Vagina (tissue), 2 donors: ENCODE measurements at regions not wholly inside any gene's neighbourhood (a gene's known extent, or its start where the extent isn't known, plus 50 kb on each side); places are given as distances from the start of the nearest gene placed in this dataset.

Experiments
- DNase-seq, 2 donors: peaks; one replicate each; pipeline ENCODE4 v3.0.0-alpha.2; 2017; ENCODE audit errors: extremely low spot score in 2 of 2
- H3K27ac ChIP-seq: fragments of 200-600 bp; sonication (generic); one replicate; pipeline ENCODE4 v1.5.1; 2019
- H3K27me3 ChIP-seq: fragments of 200-600 bp; sonication (generic); one replicate; pipeline ENCODE4 v1.5.1; 2019
- H3K36me3 ChIP-seq, 2 donors: fragments of 200-600 bp; sonication (generic); one replicate each; pipeline ENCODE4 v1.5.1; 2017 to 2019
- H3K4me1 ChIP-seq: fragments of 200-600 bp; sonication (generic); one replicate; pipeline ENCODE4 v1.5.1; 2019
- H3K4me3 ChIP-seq, 2 donors: fragments of 200-600 bp; sonication (generic); 1 replicate in 1 of 2; 2 replicates in 1 of 2; pipeline ENCODE4 v1.5.1; 2016 to 2019
- H3K9me3 ChIP-seq: fragments of 200-600 bp; sonication (generic); one replicate; pipeline ENCODE4 v1.5.1; 2019
- CTCF ChIP-seq, 3 experiments: fragments of 450-650 bp in 2 of 3; fragments of 200-600 bp in 1 of 3; sonication (generic) in 1 of 3; IDR thresholded peaks; one replicate each; pipeline ENCODE4 v1.5.1; 2017 to 2019; ENCODE audit warnings: antibody characterized with exemption in 3 of 3, mild to moderate bottlenecking in 2 of 3, moderate library complexity in 2 of 3
- POLR2A ChIP-seq, 2 donors: fragments of 450-650 bp; IDR thresholded peaks; one replicate each; pipeline ENCODE4 v1.6.1; 2017; ENCODE audit warnings: antibody characterized with exemption in 2 of 2, mild to moderate bottlenecking in 2 of 2, moderate library complexity in 2 of 2
- POLR2AphosphoS5 ChIP-seq, 2 donors: sonication (generic); formaldehyde crosslinking; IDR thresholded peaks; one replicate each; pipeline ENCODE4 v1.9.0; 2017; ENCODE audit warnings: antibody characterized with exemption in 2 of 2, mild to moderate bottlenecking in 2 of 2, low read depth in 1 of 2; ENCODE audit not compliant: insufficient read depth in 1 of 2
- intact Hi-C: fragments of 100-400 bp; cut with DNase I; formaldehyde crosslinking; loops from one replicate; pipeline ENCODE4 v1.15.1; 2023

DNA sequence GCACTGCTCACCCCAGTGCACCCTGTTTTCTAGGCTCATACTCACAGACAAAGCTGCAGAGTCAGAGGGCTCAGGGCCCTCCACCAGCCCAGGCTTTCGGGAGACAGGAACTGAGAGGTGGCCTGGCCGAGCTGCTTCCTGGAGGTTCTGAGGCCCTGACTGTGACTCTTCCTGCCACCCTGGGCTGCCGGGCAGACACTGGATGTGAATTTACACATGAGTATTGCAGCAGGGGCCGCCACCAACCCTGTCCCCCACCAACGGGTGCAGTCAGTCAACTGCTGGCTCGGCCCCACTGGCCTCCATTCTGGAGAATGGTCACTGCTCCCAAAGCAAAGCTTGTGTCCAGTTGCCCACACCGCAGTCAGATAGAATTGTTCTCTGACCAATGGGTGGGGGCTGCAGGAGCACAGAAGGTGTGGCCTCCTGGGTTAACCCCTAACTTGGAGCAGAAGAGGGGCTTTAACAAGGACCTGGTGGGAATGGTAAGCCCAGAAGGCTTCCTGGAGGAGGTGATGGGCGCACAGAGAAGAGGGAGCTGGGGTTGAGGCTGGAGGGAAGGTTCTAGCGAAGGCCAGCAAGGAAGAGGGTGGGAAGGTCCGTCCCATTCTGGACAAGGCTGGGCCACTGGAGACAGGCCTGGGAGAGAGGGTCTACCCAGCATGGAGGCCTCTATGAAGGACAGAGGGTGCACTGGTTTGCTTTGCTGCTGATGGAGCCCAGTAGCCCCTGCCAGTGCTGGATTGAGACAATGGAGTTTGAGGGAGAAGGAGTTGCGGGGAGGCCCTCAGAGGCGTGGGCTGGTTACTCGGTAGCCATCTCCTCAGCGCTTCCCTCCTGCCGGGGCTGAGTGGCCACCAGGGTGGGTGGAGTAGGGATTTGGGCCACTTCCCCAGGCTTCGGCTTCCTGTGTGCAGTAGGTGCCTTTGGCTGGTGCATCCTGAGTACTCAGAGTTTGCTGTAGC, 135.3 kb downstream of the CPZ start:
- TF ChIP-seq POLR2AphosphoS5 (IDR thresholded peaks at IDR 0.05; ENCODE audit: insufficient read depth in 1 of 2, low read depth in 1 of 2), result no peak
- no peak for TF ChIP-seq POLR2A (IDR thresholded peaks at IDR 0.05)
- no peak for TF ChIP-seq CTCF (IDR thresholded peaks at IDR 0.05)
- Histone ChIP-seq H3K4me3 (no peak overlapping the region), H3K27me3 (no peaks in the 10 kb centered on the region), H3K9me3 (no peaks in the 10 kb centered on the region), H3K36me3 (no peaks in the 10 kb centered on the region), H3K4me1 (no peaks in the 10 kb centered on the region), H3K27ac (no peak overlapping the region)
- peak in 1 of 2 donors; percentile 75 for DNase-seq
- intact Hi-C loops, result no loop called here

- H3K4me3 ChIP-seq, result no peak overlapping the region
- no peaks in the 10 kb centered on the region for H3K4me1 ChIP-seq
- no peaks in the 10 kb centered on the region for H3K9me3 ChIP-seq
- intact Hi-C loops, result no loop called here
- no peaks in the 10 kb centered on the region for H3K36me3 ChIP-seq
- no peak overlapping the region for H3K27ac ChIP-seq
- H3K27me3 ChIP-seq, result no peaks in the 10 kb centered on the region
- TF ChIP-seq POLR2AphosphoS5 (IDR thresholded peaks at IDR 0.05; ENCODE audit: insufficient read depth in 1 of 2, low read depth in 1 of 2) (no peak), CTCF (IDR thresholded peaks at IDR 0.05) (no peak), POLR2A (IDR thresholded peaks at IDR 0.05) (no peak)
- peak in 1 of 2 donors; percentile 62 for DNase-seq
These were observed 134.6 kb downstream of the CPZ start for GRCh38 chr4:8727131-8727530.

GRCh38 chr4:8726344-8726851, 133.8 kb downstream of the CPZ start:
- Histone ChIP-seq H3K4me1 (no peaks in the 10 kb centered on the region), H3K27ac (no peak overlapping the region), H3K36me3 (no peaks in the 10 kb centered on the region), H3K9me3 (no peaks in the 10 kb centered on the region), H3K27me3 (no peaks in the 10 kb centered on the region), H3K4me3 (no peak overlapping the region)
- intact Hi-C loops, result no loop called here
- TF ChIP-seq POLR2AphosphoS5 (IDR thresholded peaks at IDR 0.05; ENCODE audit: insufficient read depth in 1 of 2, low read depth in 1 of 2), result no peak
- TF ChIP-seq CTCF (IDR thresholded peaks at IDR 0.05), result no peak
- no peak for TF ChIP-seq POLR2A (IDR thresholded peaks at IDR 0.05)
- peak in 1 of 2 donors; percentile 44 for DNase-seq

GRCh38 chr4:8725845-8726244, 133.3 kb downstream of the CPZ start:
- no peaks in the 10 kb centered on the region for H3K4me1 ChIP-seq

More at GRCh38 chr4:8725845-8726244, 133.3 kb downstream of the CPZ start:
- Histone ChIP-seq H3K4me3 (no peak overlapping the region), H3K9me3 (no peaks in the 10 kb centered on the region), H3K27ac (no peak overlapping the region), H3K27me3 (no peaks in the 10 kb centered on the region), H3K36me3 (no peaks in the 10 kb centered on the region)
- TF ChIP-seq CTCF (IDR thresholded peaks at IDR 0.05), result no peak
- TF ChIP-seq POLR2AphosphoS5 (IDR thresholded peaks at IDR 0.05; ENCODE audit: insufficient read depth in 1 of 2, low read depth in 1 of 2), result no peak
- no peak for TF ChIP-seq POLR2A (IDR thresholded peaks at IDR 0.05)
- intact Hi-C loops, result no loop called here
- peak in 1 of 2 donors; percentile 88 for DNase-seq
